ENCODE measurements at regions not wholly inside any gene's neighbourhood (a gene's known extent, or its start where the extent isn't known, plus 50 kb on each side); places are given as distances from the start of the nearest gene placed in this dataset.

- DNase-seq = no peak
Measured at GRCh38 chr20:40120827-40121226, 568.2 kb downstream of the MAFB start.

- no peak for DNase-seq
Measured at GRCh38 chr20:40111282-40111681, 577.8 kb downstream of the MAFB start.

- no peak for DNase-seq
Measured at GRCh38 chr20:40110311-40110831, 578.7 kb downstream of the MAFB start.

GRCh38 chr20:40109136-40109535 lies 579.9 kb downstream of the MAFB start:
- no peak for DNase-seq

- DNase-seq = no peak
Measured at GRCh38 chr20:40108321-40108720, 580.7 kb downstream of the MAFB start.

- no peak for DNase-seq
Measured at GRCh38 chr20:40104959-40105358, 584.1 kb downstream of the MAFB start.

GRCh38 chr20:40103420-40103819 lies 585.6 kb downstream of the MAFB start:
- DNase-seq = no peak

GRCh38 chr20:40101560-40101959 lies 587.5 kb downstream of the MAFB start:
- DNase-seq = no peak

- DNase-seq = no peak
Measured at GRCh38 chr20:40100261-40100660, 588.8 kb downstream of the MAFB start.

- DNase-seq = no peak
Measured at GRCh38 chr20:40090236-40090635, 598.8 kb downstream of the MAFB start.

GRCh38 chr20:40087496-40087895 lies 601.5 kb downstream of the MAFB start:
- no peak for DNase-seq

- no peak for DNase-seq
Measured at GRCh38 chr20:40085513-40085912, 603.5 kb downstream of the MAFB start.

GRCh38 chr20:40082436-40082835 lies 606.6 kb downstream of the MAFB start:
- DNase-seq = no peak

GRCh38 chr20:40081653-40082052 lies 607.4 kb downstream of the MAFB start:
- DNase-seq = no peak

- DNase-seq = no peak
Measured at GRCh38 chr20:40080041-40080652, 608.9 kb downstream of the MAFB start.

- no peak for DNase-seq
Measured at GRCh38 chr20:40073535-40074111, 615.4 kb downstream of the MAFB start.

GRCh38 chr20:40072907-40073306 lies 616.1 kb downstream of the MAFB start:
- DNase-seq = no peak

GRCh38 chr20:40056171-40056570 lies 632.9 kb downstream of the MAFB start:
- DNase-seq = no peak

GRCh38 chr20:40055711-40056110 lies 633.3 kb downstream of the MAFB start:
- no peak for DNase-seq

- no peak for DNase-seq
Measured at GRCh38 chr20:40054311-40054710, 634.7 kb downstream of the MAFB start.

GRCh38 chr20:40050596-40050995 lies 638.4 kb downstream of the MAFB start:
- no peak for DNase-seq

GRCh38 chr20:40049854-40050253 lies 639.2 kb downstream of the MAFB start:
- DNase-seq = no peak

GRCh38 chr20:40046703-40047102 lies 642.3 kb downstream of the MAFB start:
- DNase-seq = no peak

GRCh38 chr20:40037511-40037910 lies 651.5 kb downstream of the MAFB start:
- no peak for DNase-seq

- DNase-seq = no peak
Measured at GRCh38 chr20:40029589-40029988, 659.4 kb downstream of the MAFB start.
